Mesendoderm (in vitro differentiated cells): ENCODE measurements at regions not wholly inside any gene's neighbourhood (a gene's known extent, or its start where the extent isn't known, plus 50 kb on each side); places are given as distances from the start of the nearest gene placed in this dataset.
"Not testable (repeated sequence)": the region's sequence is repeated elsewhere in the genome, so short reads cannot be mapped to it uniquely, and the experiment has no call there.

Source experiments
- DNase-seq: peaks from one replicate; pipeline ENCODE4 v3.0.0; 2013
- H2AK5ac ChIP-seq: 2 replicates; pipeline ENCODE4 v1.6.1; 2013; ENCODE audit warnings: low read length, inconsistent platforms
- H2BK120ac ChIP-seq: 2 replicates; pipeline ENCODE4 v1.6.1; 2013; ENCODE audit warnings: low read depth, mild to moderate bottlenecking, low read length, moderate library complexity, mixed read lengths
- H2BK15ac ChIP-seq: replicated peaks from 2 replicates; pipeline ENCODE4 v1.6.1; 2013; ENCODE audit warnings: low read depth, mild to moderate bottlenecking, moderate library complexity
- H2BK5ac ChIP-seq: 2 replicates; pipeline ENCODE4 v1.6.1; 2013; ENCODE audit warnings: low read length, inconsistent platforms
- H3K18ac ChIP-seq: 2 replicates; pipeline ENCODE4 v1.6.1; 2013; ENCODE audit warnings: mild to moderate bottlenecking, low read length, mixed read lengths
- H3K23ac ChIP-seq: one replicate; pipeline ENCODE4 v1.6.1; 2013; ENCODE audit warnings: low read length
- H3K27ac ChIP-seq: 2 replicates; pipeline ENCODE4 v1.5.1; 2013; ENCODE audit warnings: low read depth, mild to moderate bottlenecking, inconsistent platforms, low read length, moderate library complexity
- H3K27me3 ChIP-seq: 2 replicates; pipeline ENCODE4 v1.6.1; 2013; ENCODE audit warnings: low read length, control low read depth, mild to moderate bottlenecking, inconsistent platforms; ENCODE audit not compliant: insufficient read depth, poor library complexity
- H3K36me3 ChIP-seq: 2 replicates; pipeline ENCODE4 v1.6.1; 2013; ENCODE audit warnings: low read length, inconsistent platforms; ENCODE audit not compliant: control insufficient read depth, insufficient read depth
- H3K4ac ChIP-seq: one replicate; pipeline ENCODE4 v1.6.1; 2013; ENCODE audit warnings: low read depth, mild to moderate bottlenecking, low read length, moderate library complexity
- H3K4me1 ChIP-seq: 2 replicates; pipeline ENCODE4 v1.6.1; 2013; ENCODE audit warnings: low read depth, low read length, inconsistent platforms; ENCODE audit not compliant: control insufficient read depth
- H3K4me2 ChIP-seq: 2 replicates; pipeline ENCODE4 v1.6.1; 2013; ENCODE audit warnings: low read length
- H3K4me3 ChIP-seq: 2 replicates; pipeline ENCODE4 v1.5.1; 2013; ENCODE audit warnings: mild to moderate bottlenecking, low read length
- H3K56ac ChIP-seq: one replicate; pipeline ENCODE4 v1.6.1; 2013; ENCODE audit warnings: low read length
- H3K79me1 ChIP-seq: 2 replicates; pipeline ENCODE4 v1.6.1; 2013; ENCODE audit warnings: low read length, inconsistent platforms
- H3K79me2 ChIP-seq: 2 replicates; pipeline ENCODE4 v1.6.1; 2013; ENCODE audit warnings: mild to moderate bottlenecking, low read length; ENCODE audit not compliant: control insufficient read depth, insufficient read depth
- H3K9ac ChIP-seq: 2 replicates; pipeline ENCODE4 v1.6.1; 2013; ENCODE audit warnings: low read length, inconsistent platforms
- H4K5ac ChIP-seq: one replicate; pipeline ENCODE4 v1.6.1; 2013; ENCODE audit warnings: low read length
- H4K8ac ChIP-seq: one replicate; pipeline ENCODE4 v1.6.1; 2013; ENCODE audit warnings: low read depth, mild to moderate bottlenecking, control low read depth, low read length, moderate library complexity
- WGBS: extraction: QIAGEN DNeasy Blood & Tissue Kit; methylation state at CpG from one replicate; pipeline ENCODE4 v1.1.7; 2013; ENCODE audit warnings: low lambda C conversion rate, missing lambda C conversion rate; ENCODE audit not compliant: insufficient coverage; ENCODE audit errors: extremely low coverage; 5-methylcytosine and 5-hydroxymethylcytosine counted together

DNA sequence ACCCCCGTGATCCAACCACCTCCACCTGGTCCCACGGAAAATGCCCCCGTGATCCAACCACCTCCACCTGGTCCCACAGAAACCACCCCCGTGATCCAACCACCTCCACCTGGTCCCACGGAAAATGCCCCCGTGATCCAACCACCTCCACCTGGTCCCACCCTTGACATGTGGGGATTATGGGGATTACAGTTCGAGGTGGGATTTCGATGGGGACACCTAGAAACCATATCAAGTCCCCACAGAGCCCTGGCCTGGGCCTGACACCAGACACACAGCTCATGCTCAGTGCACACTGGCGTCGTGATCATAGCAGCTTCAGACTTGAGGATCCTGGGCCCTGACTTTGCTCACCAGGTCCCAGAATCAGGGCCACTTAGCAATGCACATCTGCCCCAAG, 637.7 kb downstream of the TBC1D22A start:
- H4K5ac ChIP-seq, H3K27ac ChIP-seq, H3K4me2 ChIP-seq, H3K36me3 ChIP-seq, H3K4me3 ChIP-seq, H3K23ac ChIP-seq, H3K18ac ChIP-seq, DNase-seq, H2BK5ac ChIP-seq, H2BK120ac ChIP-seq, H3K79me2 ChIP-seq, H3K27me3 ChIP-seq, H3K4ac ChIP-seq, H3K4me1 ChIP-seq, H3K9ac ChIP-seq, H4K8ac ChIP-seq, H3K56ac ChIP-seq, H2AK5ac ChIP-seq, H3K79me1 ChIP-seq, H2BK15ac ChIP-seq: not testable (repeated sequence)
- WGBS, result no CpG with 5 or more reads among the region's 10 CpGs

DNA sequence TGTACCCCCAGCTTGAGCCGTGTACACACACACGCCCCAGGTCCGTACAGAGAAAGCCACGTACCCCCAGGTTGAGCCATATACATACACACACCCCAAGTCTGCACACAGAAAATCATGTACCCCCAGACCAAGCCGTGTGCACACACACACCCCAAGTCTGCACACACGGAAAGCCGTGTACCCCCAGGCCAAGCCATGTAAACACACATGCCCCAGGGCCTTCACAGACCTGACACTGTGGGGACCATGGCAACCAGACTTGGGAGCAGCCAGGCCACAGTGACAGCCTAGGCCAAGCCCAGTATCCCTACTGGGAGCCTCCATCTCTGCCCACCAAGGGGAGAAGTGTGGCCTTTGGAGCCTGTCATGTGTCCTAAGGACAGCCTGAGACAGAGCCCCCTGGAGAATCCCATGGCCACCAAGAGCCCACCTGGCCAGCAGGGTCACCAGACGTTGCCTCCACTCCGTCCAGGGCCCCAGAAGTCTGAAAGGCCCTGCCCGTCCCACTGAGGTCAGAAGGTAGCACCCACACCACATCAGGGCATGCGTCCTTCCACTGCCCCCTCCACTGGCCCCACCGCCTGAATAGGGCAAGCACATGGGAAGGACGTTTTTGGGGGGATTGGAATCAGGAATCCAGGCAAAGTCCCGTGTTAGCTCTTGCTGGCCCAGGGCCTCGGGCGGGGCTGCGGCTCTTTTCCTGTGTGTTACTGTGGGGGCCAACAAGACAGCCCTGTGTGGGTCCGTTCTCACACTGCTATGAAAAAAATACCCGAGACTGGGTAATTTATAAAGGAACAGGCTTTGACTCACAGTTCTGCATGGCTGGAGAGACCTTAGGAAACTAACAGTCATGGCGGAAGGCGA, 636.7 kb downstream of the TBC1D22A start:
- Histone ChIP-seq H3K4me1 (no peaks in the 10 kb centered on the region), H3K79me2 (no peaks in the 10 kb centered on the region), H4K5ac (no peak overlapping the region), H3K27ac (no peak overlapping the region), H2BK120ac (no peak overlapping the region), H2BK15ac (no peak overlapping the region), H4K8ac (no peak overlapping the region), H3K4ac (no peak overlapping the region), H3K36me3 (no peaks in the 10 kb centered on the region), H3K4me3 (no peak overlapping the region), H3K23ac (no peak overlapping the region), H3K79me1 (no peaks in the 10 kb centered on the region), H2BK5ac (no peak overlapping the region), H3K27me3 (no peaks in the 10 kb centered on the region), H3K4me2 (no peak overlapping the region), H2AK5ac (no peak overlapping the region), H3K56ac (no peak overlapping the region), H3K18ac (no peak overlapping the region), H3K9ac (no peak overlapping the region)
- no peak for DNase-seq
- WGBS, result no CpG with 5 or more reads among the region's 21 CpGs

DNA sequence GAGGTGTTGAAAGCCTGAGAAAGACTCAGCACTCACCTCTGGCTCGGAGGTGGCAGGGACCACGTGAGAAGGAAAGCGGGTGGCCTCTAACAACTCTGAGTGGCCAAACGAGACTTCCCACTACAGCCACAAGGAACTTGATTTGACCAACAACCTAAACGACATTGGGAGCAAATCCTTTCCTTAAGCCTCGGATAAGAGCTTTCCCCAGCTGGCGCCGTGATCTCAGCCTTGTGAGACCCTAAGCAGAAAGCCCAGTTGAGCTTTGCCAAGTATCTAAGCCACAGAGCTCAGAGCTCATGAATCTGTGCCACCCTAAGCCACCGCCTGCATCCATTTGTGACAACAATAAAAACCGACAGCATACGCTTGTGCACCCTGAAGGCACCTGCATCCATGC, 636.0 kb downstream of the TBC1D22A start:
- H3K4me3 ChIP-seq, result no peak overlapping the region
- no CpG with 5 or more reads among the region's 11 CpGs for WGBS
- H3K9ac ChIP-seq, result no peak overlapping the region
- H3K27ac ChIP-seq, result no peak overlapping the region
- H3K4me1 ChIP-seq, result no peaks in the 10 kb centered on the region
- H3K36me3 ChIP-seq, result no peaks in the 10 kb centered on the region
- no peak overlapping the region for H4K8ac ChIP-seq
- H2BK15ac ChIP-seq, result no peak overlapping the region
- no peak overlapping the region for H2AK5ac ChIP-seq
- H3K18ac ChIP-seq, result no peak overlapping the region
- no peak for DNase-seq
- H3K79me1 ChIP-seq, result no peaks in the 10 kb centered on the region
- H3K79me2 ChIP-seq, result no peaks in the 10 kb centered on the region
- no peak overlapping the region for H2BK5ac ChIP-seq
- H3K4me2 ChIP-seq, result no peak overlapping the region
- H3K23ac ChIP-seq, result no peak overlapping the region
- H3K27me3 ChIP-seq, result no peaks in the 10 kb centered on the region
- no peak overlapping the region for H3K56ac ChIP-seq
- H3K4ac ChIP-seq, result no peak overlapping the region
- H4K5ac ChIP-seq, result no peak overlapping the region
- H2BK120ac ChIP-seq, result no peak overlapping the region

- H2BK15ac ChIP-seq, result no peak overlapping the region
- no peak overlapping the region for H3K4ac ChIP-seq
- no peaks in the 10 kb centered on the region for H3K27me3 ChIP-seq
- H3K79me2 ChIP-seq, result no peaks in the 10 kb centered on the region
- no peak overlapping the region for H3K27ac ChIP-seq
- WGBS, result no CpG with 5 or more reads among the region's 9 CpGs
- no peak overlapping the region for H2BK5ac ChIP-seq
- no peak overlapping the region for H3K23ac ChIP-seq
- no peaks in the 10 kb centered on the region for H3K4me1 ChIP-seq
- H2AK5ac ChIP-seq, result no peak overlapping the region
- no peak overlapping the region for H4K8ac ChIP-seq
- no peaks in the 10 kb centered on the region for H3K36me3 ChIP-seq
- no peak overlapping the region for H3K56ac ChIP-seq
- H4K5ac ChIP-seq, result no peak overlapping the region
- no peak for DNase-seq
- no peak overlapping the region for H3K4me3 ChIP-seq
- no peak overlapping the region for H3K9ac ChIP-seq
- H2BK120ac ChIP-seq, result no peak overlapping the region
- H3K18ac ChIP-seq, result no peak overlapping the region
- H3K79me1 ChIP-seq, result no peaks in the 10 kb centered on the region
- no peak overlapping the region for H3K4me2 ChIP-seq
Measured at GRCh38 chr22:47397673-47398072, 635.2 kb downstream of the TBC1D22A start.

DNA sequence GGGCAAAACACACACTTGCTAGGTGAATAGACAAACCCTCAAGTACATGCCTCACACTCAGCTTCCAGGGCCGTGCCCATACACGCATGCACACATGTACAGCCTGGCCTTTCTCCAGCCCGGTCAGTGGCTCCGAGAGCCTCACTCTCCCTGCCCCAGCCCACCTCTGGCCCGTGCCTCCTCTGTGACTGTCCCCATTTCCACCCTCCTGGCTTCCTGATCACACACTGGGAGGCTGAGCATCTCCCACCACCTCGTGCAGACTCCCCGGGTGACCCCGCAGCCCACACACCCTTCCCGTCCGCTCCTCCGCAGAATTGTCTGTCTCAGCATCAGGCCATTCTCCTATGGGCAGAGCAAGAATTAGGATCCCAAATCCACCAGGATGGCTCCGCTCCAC, 634.1 kb downstream of the TBC1D22A start:
- Histone ChIP-seq H3K27me3 (no peaks in the 10 kb centered on the region), H2BK15ac (no peak overlapping the region), H3K23ac (no peak overlapping the region), H4K5ac (no peak overlapping the region), H3K79me2 (no peaks in the 10 kb centered on the region), H3K18ac (no peak overlapping the region), H4K8ac (no peak overlapping the region), H3K4ac (no peak overlapping the region), H3K36me3 (no peaks in the 10 kb centered on the region), H3K9ac (no peak overlapping the region), H3K56ac (no peak overlapping the region), H3K4me2 (no peak overlapping the region), H3K4me1 (no peaks in the 10 kb centered on the region), H3K27ac (no peak overlapping the region), H3K4me3 (no peak overlapping the region), H3K79me1 (no peaks in the 10 kb centered on the region), H2BK120ac (no peak overlapping the region), H2BK5ac (no peak overlapping the region), H2AK5ac (no peak overlapping the region)
- DNase-seq, result no peak
- no CpG with 5 or more reads among the region's 12 CpGs for WGBS

DNA sequence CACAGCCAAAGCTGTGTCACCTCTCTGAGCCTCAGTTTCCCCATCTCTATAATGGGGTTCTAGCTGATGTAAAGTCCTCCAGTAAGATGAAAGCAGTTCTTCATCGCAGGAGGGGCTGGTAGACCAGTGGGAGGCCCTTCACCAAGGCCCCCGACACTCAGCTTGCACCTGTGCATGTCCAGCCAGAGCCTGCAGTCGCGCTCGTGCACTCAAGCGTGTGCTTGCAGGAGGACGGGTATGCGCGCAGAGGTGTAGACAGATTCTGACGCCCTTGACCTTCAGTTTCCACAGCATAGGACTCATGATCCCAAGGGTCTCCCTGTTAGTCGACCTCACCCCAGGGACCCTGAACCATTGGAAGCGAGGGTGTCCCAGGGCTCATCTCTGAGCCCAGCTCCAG, 633.7 kb downstream of the TBC1D22A start:
- Histone ChIP-seq H3K79me1 (no peaks in the 10 kb centered on the region), H3K23ac (no peak overlapping the region), H2BK120ac (no peak overlapping the region), H3K4me1 (no peaks in the 10 kb centered on the region), H3K79me2 (no peaks in the 10 kb centered on the region), H3K56ac (no peak overlapping the region), H3K4me2 (no peak overlapping the region), H3K27ac (no peak overlapping the region), H3K27me3 (no peaks in the 10 kb centered on the region), H2BK5ac (no peak overlapping the region), H4K5ac (no peak overlapping the region), H2AK5ac (no peak overlapping the region), H3K18ac (no peak overlapping the region), H3K4ac (no peak overlapping the region), H2BK15ac (no peak overlapping the region), H4K8ac (no peak overlapping the region), H3K36me3 (no peaks in the 10 kb centered on the region), H3K4me3 (no peak overlapping the region), H3K9ac (no peak overlapping the region)
- no peak for DNase-seq
- no CpG with 5 or more reads among the region's 12 CpGs for WGBS
